ENCODE measurements at regions not wholly inside any gene's neighbourhood (a gene's known extent, or its start where the extent isn't known, plus 50 kb on each side); places are given as distances from the start of the nearest gene placed in this dataset.

DNA sequence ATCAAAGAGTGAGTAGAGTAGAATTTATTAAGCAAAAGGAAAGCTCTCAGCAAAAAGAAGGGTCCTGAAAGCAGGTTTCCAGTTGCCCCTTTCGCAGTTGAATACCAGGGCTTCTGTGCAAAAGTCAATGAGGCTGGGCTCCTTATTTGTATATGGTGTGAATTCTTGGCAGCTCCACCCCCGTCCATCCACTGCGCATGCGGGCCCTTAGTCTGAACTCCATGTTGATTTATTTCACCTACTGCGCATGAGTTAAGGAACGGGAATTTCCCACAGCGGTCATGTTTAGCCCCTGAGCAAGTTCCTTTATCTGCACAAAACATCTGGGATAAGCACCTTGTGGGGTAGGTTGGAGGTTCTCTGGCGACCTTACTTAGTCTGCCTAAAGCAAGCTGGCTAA lies 325.6 kb downstream of the ZWINT start:
- Histone ChIP-seq H3K4me1 (no peaks in the 10 kb centered on the region), H3K27ac (no peak overlapping the region), H3K36me3 (no peaks in the 10 kb centered on the region), H3K9me3 (no peaks in the 10 kb centered on the region), H3K4me3 (no peak overlapping the region), H3K27me3 (no peaks in the 10 kb centered on the region)
- 92 to 93% methylated on average over 8 of the region's 8 CpGs for WGBS, 2 donors
- TF ChIP-seq POLR2A (IDR thresholded peaks at IDR 0.05): no peak
- TF ChIP-seq, protein P1, sequence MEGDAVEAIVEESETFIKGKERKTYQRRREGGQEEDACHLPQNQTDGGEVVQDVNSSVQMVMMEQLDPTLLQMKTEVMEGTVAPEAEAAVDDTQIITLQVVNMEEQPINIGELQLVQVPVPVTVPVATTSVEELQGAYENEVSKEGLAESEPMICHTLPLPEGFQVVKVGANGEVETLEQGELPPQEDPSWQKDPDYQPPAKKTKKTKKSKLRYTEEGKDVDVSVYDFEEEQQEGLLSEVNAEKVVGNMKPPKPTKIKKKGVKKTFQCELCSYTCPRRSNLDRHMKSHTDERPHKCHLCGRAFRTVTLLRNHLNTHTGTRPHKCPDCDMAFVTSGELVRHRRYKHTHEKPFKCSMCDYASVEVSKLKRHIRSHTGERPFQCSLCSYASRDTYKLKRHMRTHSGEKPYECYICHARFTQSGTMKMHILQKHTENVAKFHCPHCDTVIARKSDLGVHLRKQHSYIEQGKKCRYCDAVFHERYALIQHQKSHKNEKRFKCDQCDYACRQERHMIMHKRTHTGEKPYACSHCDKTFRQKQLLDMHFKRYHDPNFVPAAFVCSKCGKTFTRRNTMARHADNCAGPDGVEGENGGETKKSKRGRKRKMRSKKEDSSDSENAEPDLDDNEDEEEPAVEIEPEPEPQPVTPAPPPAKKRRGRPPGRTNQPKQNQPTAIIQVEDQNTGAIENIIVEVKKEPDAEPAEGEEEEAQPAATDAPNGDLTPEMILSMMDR (IDR thresholded peaks at IDR 0.05): no peak
- no peak for TF ChIP-seq EP300 (IDR thresholded peaks at IDR 0.05)
- no peak for DNase-seq (ENCODE audit: low spot score in 2 of 2)

DNA sequence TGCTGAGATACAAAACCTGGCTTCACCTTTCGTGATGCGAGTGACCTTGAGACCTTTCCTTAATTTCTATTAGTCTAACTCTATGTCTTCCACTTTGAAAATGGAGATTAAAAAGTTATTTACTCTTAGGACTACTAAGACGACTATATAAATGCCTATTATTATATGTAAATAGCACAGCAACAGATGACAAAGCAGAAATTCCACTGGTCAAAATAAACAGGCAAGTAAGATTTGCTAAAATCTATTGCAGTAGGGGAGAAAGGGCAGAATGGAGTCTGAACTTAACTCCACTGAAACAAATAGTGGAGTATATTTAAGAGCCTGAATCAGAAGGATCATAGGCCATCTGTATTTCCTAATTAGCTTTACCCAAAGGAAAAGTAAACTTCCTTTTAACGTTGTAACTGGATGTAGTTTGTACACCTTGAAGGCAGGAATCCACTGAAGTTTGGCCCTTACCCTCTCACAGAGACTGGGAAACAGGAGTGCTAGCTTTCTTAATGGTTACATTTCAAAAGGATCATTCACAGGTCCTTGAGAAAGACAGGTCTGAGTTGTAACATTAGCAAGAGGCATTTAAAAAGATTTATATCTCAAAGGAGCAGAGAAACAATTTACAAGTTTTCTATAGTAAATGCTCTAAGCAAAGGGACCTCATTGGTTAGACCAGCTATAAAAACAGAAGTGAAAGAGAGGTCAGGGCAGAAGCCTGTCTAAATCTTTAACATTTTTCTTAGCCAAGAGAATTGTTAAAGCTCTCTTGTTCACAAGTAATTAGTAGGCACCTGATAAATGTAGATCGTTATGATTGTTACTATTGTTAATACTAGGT lies 332.5 kb downstream of the ZWINT start:
- Histone ChIP-seq H3K36me3 (no peaks in the 10 kb centered on the region), H3K4me3 (no peak overlapping the region), H3K9me3 (no peaks in the 10 kb centered on the region), H3K27me3 (no peaks in the 10 kb centered on the region), H3K27ac (no peak overlapping the region), H3K4me1 (no peaks in the 10 kb centered on the region)
- WGBS, 2 donors: 38 to 51% methylated on average over 5 of the region's 5 CpGs
- no peak for DNase-seq (ENCODE audit: low spot score in 2 of 2)
- TF ChIP-seq EP300 (IDR thresholded peaks at IDR 0.05): no peak
- TF ChIP-seq POLR2A (IDR thresholded peaks at IDR 0.05): no peak
- TF ChIP-seq, protein P1 (IDR thresholded peaks at IDR 0.05): no peak

DNA sequence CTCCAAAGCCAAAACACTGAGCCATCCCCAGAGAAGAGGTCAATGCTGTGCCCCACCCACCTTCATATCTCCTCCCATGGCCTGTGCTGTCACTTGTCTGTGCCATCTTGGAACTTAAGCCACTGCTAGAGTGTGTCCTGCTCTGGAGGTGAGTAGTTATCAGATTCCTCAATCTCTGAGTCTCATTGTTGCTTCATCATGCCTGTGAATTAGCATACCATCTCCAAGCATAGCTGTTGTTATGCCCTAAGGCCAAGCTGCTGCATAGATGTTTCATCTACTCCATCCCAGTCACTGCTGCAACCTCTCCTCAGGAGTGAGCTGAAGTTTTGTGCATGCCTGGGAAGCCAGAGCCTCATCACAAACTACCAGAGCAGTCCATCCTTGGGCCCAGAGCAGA lies 349.0 kb downstream of the ZWINT start:
- no peaks in the 10 kb centered on the region for H3K4me1 ChIP-seq
- DNase-seq (ENCODE audit: low spot score in 2 of 2): no peak
- H3K4me3 ChIP-seq: no peak overlapping the region

DNA sequence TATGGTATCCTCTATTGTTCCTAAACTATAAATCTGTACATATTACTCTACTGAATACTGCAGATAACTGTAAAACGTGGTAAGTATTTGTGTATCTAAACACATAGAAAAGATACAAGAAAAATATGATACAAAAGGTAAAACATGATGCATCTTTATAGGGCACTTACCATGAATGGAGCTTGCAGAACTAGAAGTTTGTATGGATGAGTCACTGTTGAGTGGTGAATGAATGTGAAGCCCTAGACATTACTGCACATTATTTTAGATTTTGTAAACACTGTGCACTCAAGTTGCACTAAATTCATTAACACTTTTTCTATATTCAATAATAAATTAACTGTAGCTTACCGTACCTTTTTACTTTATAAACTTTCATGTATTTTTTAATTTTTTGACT lies 357.5 kb downstream of the ZWINT start:
- no peaks in the 10 kb centered on the region for H3K9me3 ChIP-seq
- no peak overlapping the region for H3K27ac ChIP-seq
- no peaks in the 10 kb centered on the region for H3K4me1 ChIP-seq
- TF ChIP-seq POLR2A (IDR thresholded peaks at IDR 0.05) (no peak), EP300 (IDR thresholded peaks at IDR 0.05) (no peak)
- TF ChIP-seq, protein P1 (IDR thresholded peaks at IDR 0.05): no peak
- H3K36me3 ChIP-seq: no peaks in the 10 kb centered on the region
- DNase-seq (ENCODE audit: low spot score in 2 of 2): no peak
- no peak overlapping the region for H3K4me3 ChIP-seq
- 87 to 89% methylated on average over 2 of the region's 2 CpGs for WGBS, 2 donors
- H3K27me3 ChIP-seq: no peaks in the 10 kb centered on the region

More for the DNA sequence above, 349.0 kb downstream of the ZWINT start:
- H3K36me3 ChIP-seq: no peaks in the 10 kb centered on the region
- H3K27ac ChIP-seq: no peak overlapping the region
- no peaks in the 10 kb centered on the region for H3K27me3 ChIP-seq
- peaks cover 0 to 6% (median 0%) of the 10 kb centered on the region in 4 donors for H3K9me3 ChIP-seq
- TF ChIP-seq POLR2A (IDR thresholded peaks at IDR 0.05): no peak

DNA sequence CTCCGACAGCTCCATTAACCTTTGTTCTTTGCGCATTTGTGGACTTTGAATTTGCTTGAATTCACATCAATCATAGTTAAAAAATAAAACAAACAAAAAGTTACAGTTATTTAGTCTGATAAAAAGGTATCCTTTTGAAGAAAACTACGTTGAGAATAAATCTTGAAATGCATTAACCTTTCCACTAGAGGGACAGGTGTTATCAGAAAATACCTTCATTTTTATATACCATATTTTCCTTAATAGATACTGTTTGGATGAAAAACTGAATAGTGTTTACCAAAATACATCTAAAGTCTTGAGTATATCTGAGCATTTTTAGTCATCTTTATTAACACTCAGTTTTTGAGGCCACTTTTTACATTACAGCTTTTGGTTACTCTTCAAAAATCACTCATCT lies 371.9 kb downstream of the ZWINT start:
- DNase-seq (ENCODE audit: low spot score in 2 of 2): no peak
- 71 to 75% methylated on average over 3 of the region's 3 CpGs for WGBS, 2 donors
- Histone ChIP-seq H3K9me3 (no peaks in the 10 kb centered on the region), H3K4me1 (no peaks in the 10 kb centered on the region), H3K4me3 (no peak overlapping the region), H3K27ac (no peak overlapping the region), H3K27me3 (no peaks in the 10 kb centered on the region), H3K36me3 (no peaks in the 10 kb centered on the region)
- TF ChIP-seq EP300 (IDR thresholded peaks at IDR 0.05): no peak

DNA sequence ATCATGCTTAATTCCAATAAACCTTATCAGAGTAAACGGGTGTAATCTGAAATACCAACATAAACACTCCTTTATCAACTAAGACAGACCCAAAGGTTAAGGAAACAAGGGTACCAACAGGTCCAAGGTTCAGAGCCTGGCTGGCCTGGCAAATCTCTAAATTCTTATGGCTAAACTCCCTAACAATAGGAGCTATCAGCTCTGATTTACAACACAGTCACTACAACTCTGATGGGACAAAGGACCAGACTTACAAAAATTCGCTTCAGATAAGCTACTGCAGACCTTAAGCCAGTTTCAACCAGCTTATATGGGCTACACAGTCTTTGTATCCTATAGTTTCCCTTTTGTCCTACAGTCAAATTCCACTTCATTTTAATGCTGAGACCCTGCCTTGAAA lies 381.9 kb downstream of the ZWINT start:
- H3K36me3 ChIP-seq: no peaks in the 10 kb centered on the region
- no peaks in the 10 kb centered on the region for H3K9me3 ChIP-seq
- WGBS, 2 donors: 38 to 42% methylated on average over 2 of the region's 2 CpGs
- no peak overlapping the region for H3K4me3 ChIP-seq
- no peak overlapping the region for H3K27ac ChIP-seq
- TF ChIP-seq EP300 (IDR thresholded peaks at IDR 0.05): no peak
- TF ChIP-seq, protein P1 (IDR thresholded peaks at IDR 0.05): no peak
- no peak for TF ChIP-seq POLR2A (IDR thresholded peaks at IDR 0.05)
- no peaks in the 10 kb centered on the region for H3K27me3 ChIP-seq
- DNase-seq (ENCODE audit: low spot score in 2 of 2): no peak
- no peaks in the 10 kb centered on the region for H3K4me1 ChIP-seq

Data from tibial nerve (tissue), 4 donors.